Fibroblast of lung (primary cell): ENCODE measurements at regions not wholly inside any gene's neighbourhood (a gene's known extent, or its start where the extent isn't known, plus 50 kb on each side); places are given as distances from the start of the nearest gene placed in this dataset.

Experiments
- DNase-seq, 2 donors: peaks; one replicate each; pipeline versions ENCODE4 v3.0.0 to v3.0.0-alpha.2; 2010; ENCODE audit warnings: low read depth in 2 of 2
- H2AFZ ChIP-seq: 2 replicates; pipeline ENCODE4 v1.5.1; 2012; ENCODE audit warnings: low read length, control low read depth, inconsistent platforms
- H3K27ac ChIP-seq: 2 replicates; pipeline ENCODE4 v1.5.1; 2011; ENCODE audit warnings: low read length, control low read depth; ENCODE audit not compliant: insufficient read depth
- H3K27me3 ChIP-seq: 2 replicates; pipeline ENCODE4 v1.5.1; 2011; ENCODE audit warnings: mild to moderate bottlenecking, low read length; ENCODE audit not compliant: control insufficient read depth, insufficient read depth
- H3K36me3 ChIP-seq: 2 replicates; pipeline ENCODE4 v1.5.1; 2011; ENCODE audit warnings: low read length; ENCODE audit not compliant: control insufficient read depth, insufficient read depth
- H3K4me1 ChIP-seq: 2 replicates; pipeline ENCODE4 v1.5.1; 2011; ENCODE audit warnings: low read length; ENCODE audit not compliant: control insufficient read depth, insufficient read depth; ENCODE audit errors: extremely low read depth
- H3K4me2 ChIP-seq: 2 replicates; pipeline ENCODE4 v1.5.1; 2011; ENCODE audit warnings: low read length, control low read depth; ENCODE audit not compliant: insufficient read depth; ENCODE audit errors: extremely low read depth
- H3K4me3 ChIP-seq, 4 experiments: fragments of 200-600 bp in 1 of 4; sonication (generic) in 1 of 4; replicated peaks in 1 of 4; 2 replicates each; pipeline ENCODE4 v1.5.1; 2011 to 2016; ENCODE audit warnings: low read length in 4 of 4, low read depth in 3 of 4, mild to moderate bottlenecking in 3 of 4, control low read depth in 2 of 4, inconsistent platforms in 1 of 4, mixed read lengths in 1 of 4; ENCODE audit not compliant: insufficient read depth in 1 of 4; ENCODE audit errors: control extremely low read depth in 1 of 4
- H3K79me2 ChIP-seq: 2 replicates; pipeline ENCODE4 v1.5.1; 2012; ENCODE audit warnings: mild to moderate bottlenecking, low read length, inconsistent platforms; ENCODE audit not compliant: control insufficient read depth, insufficient read depth
- H3K9ac ChIP-seq: 2 replicates; pipeline ENCODE4 v1.5.1; 2011; ENCODE audit warnings: mild to moderate bottlenecking, low read length, control low read depth; ENCODE audit not compliant: insufficient read depth
- H3K9me3 ChIP-seq: 2 replicates; pipeline ENCODE4 v1.5.1; 2012; ENCODE audit warnings: low read depth, low read length; ENCODE audit not compliant: control insufficient read depth, insufficient read depth
- H4K20me1 ChIP-seq: 2 replicates; pipeline ENCODE4 v1.5.1; 2011; ENCODE audit warnings: low read length; ENCODE audit not compliant: control insufficient read depth, insufficient read depth; ENCODE audit errors: extremely low read depth
- CTCF ChIP-seq, 2 donors: IDR thresholded peaks in 1 of 2; conservative IDR thresholded peaks in 1 of 2; 1 replicate in 1 of 2; 2 replicates in 1 of 2; pipeline ENCODE4 v1.5.1; 2011 to 2012; ENCODE audit warnings: low read length in 2 of 2, control low read depth in 1 of 2, inconsistent platforms in 1 of 2, low read depth in 1 of 2, mild to moderate bottlenecking in 1 of 2
- EZH2 ChIP-seq: IDR thresholded peaks from 2 replicates; pipeline ENCODE4 v1.5.1; 2012; ENCODE audit warnings: low read length, control low read depth, mild to moderate bottlenecking; ENCODE audit errors: missing control alignments

- DNase-seq: no peak
Observed at GRCh38 chr13:106626473-106626872, 58.5 kb upstream of the ARGLU1 start.

GRCh38 chr13:106625578-106625977, 57.6 kb upstream of the ARGLU1 start:
- Histone ChIP-seq H3K4me3 (no peak overlapping the region), H3K27ac (no peak overlapping the region), H3K36me3 (no peaks in the 10 kb centered on the region), H3K27me3 (peaks cover 12% of the 10 kb centered on the region), H2AFZ (no peak overlapping the region), H3K9me3 (no peaks in the 10 kb centered on the region), H3K4me1 (no peaks in the 10 kb centered on the region), H3K9ac (no peak overlapping the region), H3K79me2 (no peaks in the 10 kb centered on the region), H4K20me1 (no peaks in the 10 kb centered on the region), H3K4me2 (no peak overlapping the region)
- no peak for TF ChIP-seq CTCF (conservative IDR thresholded peaks at IDR 0.05 in 1 of 2, IDR thresholded peaks at IDR 0.05 in 1 of 2; ENCODE audit: low read depth in 1 of 2, low read length in 2 of 2)
- no peak for TF ChIP-seq EZH2
- DNase-seq: no peak

More at GRCh38 chr13:106626473-106626872, 58.5 kb upstream of the ARGLU1 start:
- Histone ChIP-seq H2AFZ (no peak overlapping the region), H4K20me1 (no peaks in the 10 kb centered on the region), H3K27me3 (peaks cover 8% of the 10 kb centered on the region), H3K79me2 (no peaks in the 10 kb centered on the region), H3K27ac (no peak overlapping the region), H3K4me2 (no peak overlapping the region), H3K36me3 (no peaks in the 10 kb centered on the region), H3K9ac (no peak overlapping the region), H3K9me3 (no peaks in the 10 kb centered on the region), H3K4me3 (no peak overlapping the region), H3K4me1 (no peaks in the 10 kb centered on the region)
- TF ChIP-seq CTCF (conservative IDR thresholded peaks at IDR 0.05 in 1 of 2, IDR thresholded peaks at IDR 0.05 in 1 of 2; ENCODE audit: low read depth in 1 of 2, low read length in 2 of 2) (no peak), EZH2 (no peak)

- peaks cover 14% of the 10 kb centered on the region for H3K27me3 ChIP-seq
- DNase-seq: no peak
- H3K36me3 ChIP-seq: no peaks in the 10 kb centered on the region
- no peak overlapping the region for H3K9ac ChIP-seq
- no peaks in the 10 kb centered on the region for H3K4me1 ChIP-seq
- H3K9me3 ChIP-seq: no peaks in the 10 kb centered on the region
- H2AFZ ChIP-seq: no peak overlapping the region
- H3K4me3 ChIP-seq: no peak overlapping the region
- no peaks in the 10 kb centered on the region for H3K79me2 ChIP-seq
- H3K4me2 ChIP-seq: no peak overlapping the region
- TF ChIP-seq CTCF (conservative IDR thresholded peaks at IDR 0.05 in 1 of 2, IDR thresholded peaks at IDR 0.05 in 1 of 2; ENCODE audit: low read depth in 1 of 2, low read length in 2 of 2) (no peak), EZH2 (no peak)
- no peak overlapping the region for H3K27ac ChIP-seq
- H4K20me1 ChIP-seq: no peaks in the 10 kb centered on the region
Observed at GRCh38 chr13:106623799-106624460, 56.0 kb upstream of the ARGLU1 start.
